NCI-H2107 treated with DMSO at 0.1 percent for 48 hours (cell line): ENCODE measurements at regions not wholly inside any gene's neighbourhood (a gene's known extent, or its start where the extent isn't known, plus 50 kb on each side); places are given as distances from the start of the nearest gene placed in this dataset.

Source experiments
- DNase-seq: peaks from one replicate; lab custom pipeline; 2025; ENCODE audit not compliant: unreplicated experiment; lab: John Stamatoyannopoulos, UW

DNA sequence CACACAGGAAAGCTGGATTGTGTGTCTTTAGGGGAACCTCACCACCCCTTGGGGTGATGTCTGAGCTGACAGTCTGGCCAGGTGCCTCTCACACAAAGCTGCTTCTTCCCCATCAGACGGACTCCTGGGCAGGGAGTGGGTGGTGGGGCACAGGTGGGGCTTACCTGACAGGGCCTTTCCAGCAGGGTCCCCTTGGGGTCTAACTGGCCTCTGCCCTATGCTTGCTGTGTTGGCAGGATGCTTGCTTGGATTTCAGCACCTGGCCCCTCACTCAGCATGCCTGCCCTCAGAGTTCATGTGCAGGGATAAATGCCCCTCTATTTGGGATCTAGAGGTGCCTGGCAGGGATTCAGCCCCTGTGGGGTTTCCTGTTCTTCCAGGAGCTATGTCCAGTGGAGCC is 496.9 kb upstream of the ZMIZ1 start:
- no peak for DNase-seq

DNA sequence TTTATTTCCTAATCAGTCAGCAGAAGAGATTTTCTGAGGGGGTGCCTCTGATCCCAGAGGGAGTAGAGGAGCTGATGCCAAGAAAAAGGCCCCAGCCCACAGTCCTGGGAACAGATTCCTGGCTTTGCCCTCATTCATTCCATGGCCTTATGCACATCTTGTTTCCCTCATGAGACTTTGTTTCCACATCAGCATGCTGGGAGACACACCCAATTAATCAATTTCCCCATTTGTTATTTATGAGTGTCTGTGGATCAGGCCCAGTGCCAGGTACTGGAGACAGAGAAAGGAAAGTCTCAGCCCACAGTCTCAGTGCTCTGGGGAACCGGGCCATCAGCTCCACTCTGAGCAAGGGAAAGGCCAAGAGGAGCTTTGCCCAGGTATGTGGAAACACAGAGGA is 496.2 kb upstream of the ZMIZ1 start:
- DNase-seq = no peak

DNA sequence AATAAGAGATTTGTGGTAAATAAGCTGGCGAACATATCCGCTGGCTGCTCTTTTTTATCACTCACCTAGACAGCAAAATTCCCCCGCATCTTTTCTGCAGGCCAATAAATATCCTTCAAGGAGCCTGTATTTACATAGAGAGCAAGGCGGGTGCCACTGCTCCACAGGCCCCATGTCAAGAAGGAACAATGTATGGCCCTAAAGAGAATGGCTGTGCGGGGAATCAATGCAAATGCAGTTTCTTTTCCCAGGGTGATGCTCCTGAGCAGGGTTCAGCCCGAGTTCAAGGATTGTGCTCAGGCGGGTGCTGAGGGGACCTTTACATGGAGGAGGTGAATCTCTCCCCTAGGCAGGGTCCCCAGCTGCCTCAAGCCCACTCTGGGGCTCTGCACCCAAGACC is 494.2 kb upstream of the ZMIZ1 start:
- no peak for DNase-seq

DNA sequence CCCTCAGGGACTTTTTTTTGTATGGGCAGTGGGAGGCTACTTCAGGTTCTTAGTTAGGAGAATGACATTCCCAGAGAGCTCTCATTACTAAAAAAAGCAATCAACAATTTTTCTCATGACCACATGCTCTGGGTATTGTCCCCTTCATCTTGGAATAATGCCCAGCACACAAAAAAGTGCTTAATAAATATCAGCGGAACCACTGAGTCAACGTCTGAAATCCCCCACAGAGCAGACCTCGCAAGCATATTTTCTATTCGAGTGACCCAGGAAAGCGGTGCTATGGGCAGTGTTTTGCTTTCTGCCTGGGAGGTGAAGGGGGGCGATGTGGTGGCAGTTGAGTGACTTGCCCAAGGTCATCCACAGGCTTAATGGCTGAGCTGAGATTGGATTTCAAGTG is 493.4 kb upstream of the ZMIZ1 start:
- no peak for DNase-seq

DNA sequence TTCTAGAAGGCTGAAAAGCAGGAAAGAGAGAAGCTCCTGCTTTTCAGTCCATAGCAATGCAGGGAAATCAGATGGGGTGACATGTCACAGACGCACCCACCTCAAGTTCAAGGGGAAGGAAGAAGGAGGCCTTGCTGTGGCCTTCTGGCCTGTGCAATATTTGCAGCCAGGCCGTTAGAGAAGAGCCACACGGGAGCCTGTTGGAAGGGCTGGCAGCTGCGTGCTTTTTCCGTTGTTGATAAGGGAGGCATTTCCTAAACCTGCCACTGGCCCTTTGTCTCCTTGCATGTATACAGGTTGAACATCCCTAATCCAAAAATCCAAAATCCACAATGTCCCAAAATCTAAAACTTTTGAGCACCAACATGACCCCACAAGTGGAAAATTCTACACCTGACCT is 492.5 kb upstream of the ZMIZ1 start:
- DNase-seq = no peak

DNA sequence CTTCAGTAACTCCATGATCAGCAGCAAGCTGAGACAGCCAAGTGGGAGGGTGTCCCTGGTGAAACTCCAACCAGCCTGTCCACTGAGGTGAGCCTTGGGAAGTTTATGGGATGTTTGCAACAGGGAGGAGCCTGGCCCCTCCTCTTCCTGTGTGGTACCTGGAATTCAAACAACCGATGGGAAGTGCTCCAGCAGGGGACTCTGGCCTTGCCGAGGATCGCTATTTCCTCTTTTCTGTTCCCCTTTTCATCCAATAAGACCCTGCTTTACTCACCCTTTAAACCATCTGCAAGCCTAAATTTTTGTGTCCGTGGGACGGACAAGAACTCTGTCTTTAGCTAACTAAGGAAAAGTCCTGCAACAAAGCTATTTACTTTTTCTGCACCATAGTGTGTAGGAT is 491.1 kb upstream of the ZMIZ1 start:
- no peak for DNase-seq

DNA sequence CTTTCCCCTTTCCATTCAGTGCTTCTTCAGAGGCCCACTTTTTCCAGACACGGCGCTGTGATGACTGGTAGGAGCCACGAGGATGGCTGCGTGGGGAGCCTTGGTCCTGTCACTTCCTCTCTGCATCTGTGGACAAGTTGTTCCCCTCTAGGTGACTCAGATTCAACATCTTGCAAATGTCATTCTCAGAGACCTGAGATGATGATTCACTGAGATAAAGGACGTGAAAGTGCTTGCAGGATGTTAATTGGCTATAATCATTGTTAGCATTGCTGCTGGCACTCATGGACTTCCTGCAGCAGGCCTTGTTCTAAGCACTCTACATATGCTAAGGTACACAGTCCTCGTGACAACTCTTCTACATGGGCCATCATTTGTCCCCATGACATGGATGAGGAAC is 489.8 kb upstream of the ZMIZ1 start:
- no peak for DNase-seq

DNA sequence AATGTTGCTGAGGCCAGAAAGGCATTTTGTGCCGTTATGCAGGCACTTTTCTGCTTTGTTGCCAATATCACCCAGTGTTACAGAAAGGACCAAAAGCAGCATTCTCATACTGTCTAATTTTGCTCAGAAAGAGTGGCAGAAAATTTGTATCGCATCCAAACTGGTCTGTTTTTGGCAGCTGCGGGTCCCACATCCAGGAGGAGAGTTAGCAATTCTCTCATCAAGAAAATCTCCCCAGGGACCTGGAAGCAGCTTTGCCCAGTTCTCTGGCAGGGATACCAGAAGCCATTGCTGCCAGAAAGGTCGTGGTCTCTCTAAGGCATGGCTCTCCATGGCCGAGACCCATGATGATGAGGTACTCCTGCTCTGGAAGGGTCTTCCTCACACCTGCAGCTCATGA is 489.2 kb upstream of the ZMIZ1 start:
- DNase-seq = no peak

DNA sequence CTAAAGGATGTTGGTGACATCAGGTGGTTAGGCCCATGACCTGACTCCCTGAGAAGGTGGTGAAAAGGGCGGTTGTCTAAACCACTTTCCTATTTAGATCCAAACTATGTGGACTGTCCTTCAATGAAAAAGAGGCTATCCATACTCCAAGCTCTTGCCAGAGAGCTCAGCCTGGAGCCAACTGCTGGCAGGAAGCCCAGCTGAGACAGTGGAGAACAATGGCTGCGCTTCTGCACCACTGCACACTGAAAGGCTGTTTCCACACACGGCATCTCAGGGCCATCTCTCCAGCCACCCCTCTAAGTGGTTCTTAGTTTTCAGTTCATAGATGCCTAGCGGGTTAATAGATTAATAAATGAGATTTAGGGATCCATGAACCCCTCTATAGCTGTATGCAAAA is 488.8 kb upstream of the ZMIZ1 start:
- DNase-seq = peak; percentile 67

DNA sequence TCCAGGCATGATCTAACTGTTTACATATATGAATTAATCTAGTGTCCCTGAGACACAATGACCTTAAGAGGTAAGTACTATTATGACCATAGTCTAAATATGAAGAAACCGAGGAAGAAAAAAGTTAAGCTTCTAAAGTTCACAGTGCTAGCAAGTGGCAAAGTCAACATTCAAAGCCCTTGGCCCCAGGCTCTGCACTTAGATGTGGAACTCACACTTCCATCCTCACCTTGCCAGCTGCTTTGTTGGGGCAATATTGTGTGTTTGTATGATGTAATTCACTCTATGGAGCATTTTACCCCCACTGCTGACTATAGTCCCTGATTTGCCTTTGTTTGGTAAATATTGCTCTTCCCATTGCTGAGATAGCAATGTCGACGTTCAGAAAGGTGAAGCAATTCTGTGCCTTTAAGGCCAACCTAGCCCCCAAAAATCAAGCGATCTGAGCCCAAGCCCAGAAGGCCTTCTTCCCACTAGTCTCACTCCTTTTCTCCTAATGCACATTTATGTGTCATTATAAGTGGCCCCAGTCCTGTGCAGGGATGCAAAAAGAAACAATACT is 487.6 kb upstream of the ZMIZ1 start:
- no peak for DNase-seq

DNA sequence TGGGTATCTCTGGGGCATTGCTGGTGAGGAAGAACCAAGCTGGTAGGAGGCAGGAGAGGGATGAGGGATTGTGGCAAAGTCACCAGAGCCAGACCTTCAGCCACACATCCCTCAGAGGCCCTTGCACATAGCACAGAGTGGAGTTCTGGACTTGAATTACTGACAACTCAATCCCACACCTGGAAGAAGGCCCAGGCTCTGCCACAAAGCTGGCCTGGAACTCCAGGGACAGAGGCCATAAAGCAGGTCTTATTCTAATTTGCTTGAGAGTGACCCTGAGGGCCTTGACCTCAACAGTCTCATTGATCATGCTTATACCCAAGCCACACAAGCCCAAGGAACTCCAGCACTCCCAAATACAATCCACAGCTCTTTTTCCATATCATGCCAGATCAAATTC is 486.2 kb upstream of the ZMIZ1 start:
- DNase-seq = no peak

DNA sequence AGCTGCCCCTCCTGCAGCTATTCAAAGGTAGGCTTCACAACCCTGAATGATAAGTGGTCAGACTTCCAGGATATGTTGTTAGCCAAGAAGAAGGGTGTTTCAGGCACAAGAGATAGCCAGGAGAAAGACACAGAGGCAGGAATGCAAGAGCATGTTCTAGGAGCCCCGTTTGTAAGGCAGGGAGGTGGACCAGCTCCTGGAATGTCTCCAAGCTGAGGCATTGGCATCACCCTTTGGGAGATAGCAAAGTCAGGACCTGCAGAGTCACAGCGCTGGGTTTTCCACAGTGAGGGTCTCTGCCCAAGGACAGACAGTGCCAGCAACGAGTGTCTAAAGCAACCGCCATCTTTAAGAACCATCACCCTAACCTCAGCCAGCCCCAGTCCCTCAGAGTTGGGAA is 484.5 kb upstream of the ZMIZ1 start:
- no peak for DNase-seq

DNA sequence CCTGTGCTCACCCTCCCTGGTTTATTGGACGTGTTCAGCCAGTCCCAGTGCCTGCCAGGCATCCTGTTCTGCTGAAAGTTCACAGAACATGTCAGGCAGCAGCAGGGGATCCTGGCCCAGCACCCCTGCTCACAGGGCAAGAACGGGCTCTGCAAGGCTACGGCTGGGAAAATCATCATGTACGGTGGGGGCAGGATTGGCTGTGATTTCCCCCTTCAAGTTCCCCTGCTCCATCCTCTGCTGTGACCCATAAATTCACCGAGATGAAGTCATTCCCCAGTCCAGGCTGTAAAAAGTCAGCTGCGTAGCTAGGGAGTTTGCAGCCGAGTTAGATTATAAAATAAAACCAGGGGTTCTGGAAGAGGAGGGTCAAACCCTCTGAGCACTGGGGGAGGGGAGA is 484.1 kb upstream of the ZMIZ1 start:
- no peak for DNase-seq

DNA sequence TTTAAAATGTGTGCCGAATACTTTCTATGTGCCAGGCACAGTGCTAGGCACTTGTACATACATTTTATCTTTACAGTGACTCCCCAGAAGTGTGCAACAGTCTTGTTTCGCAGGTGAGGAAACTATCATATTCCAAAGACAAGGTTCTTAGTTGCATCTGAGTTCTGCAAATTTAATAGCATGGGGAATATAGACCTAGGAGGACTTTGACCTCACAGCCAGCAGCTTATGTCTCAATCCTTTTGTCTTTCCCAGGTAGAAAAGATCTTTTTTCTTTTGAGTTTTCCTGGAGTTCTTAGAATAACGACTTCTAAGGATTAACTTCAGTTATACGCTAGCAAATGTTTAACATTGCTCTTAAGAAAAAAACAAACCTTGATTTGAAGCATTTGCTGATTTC is 482.8 kb upstream of the ZMIZ1 start:
- no peak for DNase-seq

DNA sequence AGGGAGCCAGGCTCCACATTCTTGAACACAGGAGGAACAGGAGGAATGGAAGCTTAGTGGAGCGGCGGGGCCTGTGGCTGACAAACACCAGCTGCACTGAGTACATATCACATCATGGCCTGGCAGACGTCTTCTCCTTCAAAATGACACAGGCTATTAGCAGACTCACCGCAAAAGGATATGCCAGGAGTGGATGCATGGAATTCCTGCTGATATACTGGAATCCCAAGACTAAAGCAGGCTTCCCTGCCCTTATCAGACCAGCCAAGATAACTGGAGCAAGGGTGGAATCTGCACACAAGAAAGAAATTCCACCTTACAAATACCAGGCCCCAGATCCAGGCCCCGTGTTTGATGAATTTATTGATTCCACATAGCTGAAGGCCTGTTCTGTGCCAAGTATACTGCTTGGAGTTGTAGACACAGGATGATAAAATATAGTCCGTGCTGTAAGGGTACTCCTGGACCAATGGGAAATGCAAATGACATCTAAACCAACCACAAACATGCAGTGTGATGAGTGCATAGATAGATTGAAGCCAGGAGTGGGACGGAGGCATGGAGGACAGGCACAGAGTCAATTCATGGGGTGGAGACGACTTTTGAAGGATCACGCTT is 480.5 kb upstream of the ZMIZ1 start:
- DNase-seq = no peak

DNA sequence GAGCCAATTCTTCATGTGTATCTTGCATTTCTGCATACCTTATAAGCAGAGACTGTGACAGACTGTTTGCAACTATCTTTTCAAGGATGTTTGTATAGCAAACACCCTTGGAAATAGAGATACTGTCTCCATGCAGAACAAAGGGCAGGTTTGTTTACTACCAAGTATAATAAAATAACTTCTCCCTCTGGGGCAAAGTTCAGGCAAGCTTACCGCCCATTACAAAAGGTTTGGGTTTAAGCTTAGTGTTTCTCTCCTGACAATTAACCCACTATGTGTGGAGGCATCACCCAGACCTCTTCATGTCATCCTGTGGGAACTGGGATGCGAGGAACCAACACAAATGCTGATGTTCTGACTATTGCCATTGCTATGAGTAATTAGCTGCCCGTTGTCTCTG is 479.1 kb upstream of the ZMIZ1 start:
- no peak for DNase-seq

DNA sequence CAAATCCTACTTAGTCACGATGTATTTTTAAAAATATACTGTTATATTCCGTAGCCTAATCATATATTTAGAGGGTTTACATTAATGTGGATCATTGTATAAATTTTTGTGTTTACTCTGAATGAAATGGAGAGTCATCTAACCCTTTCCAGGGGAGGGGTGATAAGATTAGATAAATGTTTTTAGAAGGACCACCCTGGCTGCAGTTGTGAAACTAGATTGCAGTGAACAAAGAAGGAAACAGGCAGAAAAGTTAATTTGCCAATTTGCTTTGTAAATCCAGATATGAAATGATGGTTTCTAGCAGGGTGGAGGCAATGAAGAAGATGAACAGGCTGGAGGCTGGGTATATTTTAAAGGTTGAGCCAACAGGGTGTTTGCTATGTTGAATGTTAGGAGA is 477.7 kb upstream of the ZMIZ1 start:
- no peak for DNase-seq

DNA sequence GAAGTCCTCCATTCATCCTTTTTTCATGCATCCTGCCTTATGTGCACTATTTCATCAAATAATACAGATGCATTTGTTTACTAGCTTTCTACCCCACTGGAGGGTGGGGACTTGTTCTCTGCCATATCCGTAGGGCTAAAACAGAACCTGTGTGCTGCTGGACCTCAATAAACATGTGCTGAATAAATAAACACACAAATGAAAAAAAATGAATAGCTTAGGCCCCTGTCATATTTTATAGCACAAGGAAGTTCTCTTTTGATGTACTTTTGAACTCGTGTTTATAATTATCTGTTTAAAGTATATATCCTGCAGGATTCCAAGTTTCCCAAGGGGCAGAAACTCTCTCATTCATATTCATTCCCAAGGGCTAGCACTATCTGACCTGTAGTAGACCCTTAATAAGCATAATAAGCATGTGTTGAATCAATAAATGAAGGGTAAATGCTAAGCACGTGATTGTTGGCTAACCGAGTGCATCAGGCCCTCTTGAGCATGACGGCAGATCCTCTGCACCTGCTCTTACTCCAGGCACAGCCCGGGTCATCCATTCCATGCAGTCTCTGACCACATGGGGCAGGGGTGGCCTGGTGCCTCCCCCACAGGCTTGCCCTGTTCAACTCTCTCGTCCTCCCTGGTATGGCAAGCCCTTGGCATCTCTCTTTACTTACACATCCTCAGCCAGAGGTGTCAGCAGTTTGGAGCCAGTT is 474.1 kb upstream of the ZMIZ1 start:
- no peak for DNase-seq

DNA sequence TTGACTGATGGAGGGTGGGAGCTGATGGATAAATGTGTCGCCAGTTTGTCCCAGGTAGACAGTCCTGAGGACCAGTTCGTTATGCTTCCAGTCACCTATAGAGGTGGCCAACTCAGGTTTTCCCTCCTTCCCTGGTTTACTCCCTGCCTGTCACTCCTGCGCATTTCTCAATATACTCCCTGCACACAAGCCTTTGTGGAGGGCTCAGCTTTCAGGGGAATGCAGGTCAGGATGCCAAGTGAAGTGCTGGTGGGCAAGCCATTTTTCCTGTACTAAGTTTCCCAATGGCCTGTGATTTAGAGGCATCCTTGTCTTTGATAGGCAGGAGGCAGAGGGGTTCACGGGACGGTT is 473.5 kb upstream of the ZMIZ1 start:
- no peak for DNase-seq

DNA sequence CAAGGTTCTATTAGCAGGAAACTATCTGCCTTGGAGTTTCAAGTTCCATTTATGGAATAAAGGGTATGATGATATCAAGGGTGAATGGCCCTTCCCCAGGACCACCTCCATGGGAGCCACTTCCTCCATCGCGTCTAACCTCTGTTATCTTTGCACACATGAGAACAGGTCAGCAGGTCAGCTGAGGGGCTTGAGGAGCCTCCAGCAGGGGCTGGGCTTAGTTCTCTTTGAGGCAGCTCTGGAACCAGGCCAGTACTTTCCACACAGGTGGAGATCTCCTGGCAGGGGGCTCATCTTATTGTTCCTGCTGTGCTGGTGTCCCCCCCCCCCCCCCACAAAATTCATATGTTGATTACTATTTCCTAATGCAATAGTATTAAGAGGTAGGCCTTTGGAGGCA is 472.2 kb upstream of the ZMIZ1 start:
- DNase-seq = no peak

DNA sequence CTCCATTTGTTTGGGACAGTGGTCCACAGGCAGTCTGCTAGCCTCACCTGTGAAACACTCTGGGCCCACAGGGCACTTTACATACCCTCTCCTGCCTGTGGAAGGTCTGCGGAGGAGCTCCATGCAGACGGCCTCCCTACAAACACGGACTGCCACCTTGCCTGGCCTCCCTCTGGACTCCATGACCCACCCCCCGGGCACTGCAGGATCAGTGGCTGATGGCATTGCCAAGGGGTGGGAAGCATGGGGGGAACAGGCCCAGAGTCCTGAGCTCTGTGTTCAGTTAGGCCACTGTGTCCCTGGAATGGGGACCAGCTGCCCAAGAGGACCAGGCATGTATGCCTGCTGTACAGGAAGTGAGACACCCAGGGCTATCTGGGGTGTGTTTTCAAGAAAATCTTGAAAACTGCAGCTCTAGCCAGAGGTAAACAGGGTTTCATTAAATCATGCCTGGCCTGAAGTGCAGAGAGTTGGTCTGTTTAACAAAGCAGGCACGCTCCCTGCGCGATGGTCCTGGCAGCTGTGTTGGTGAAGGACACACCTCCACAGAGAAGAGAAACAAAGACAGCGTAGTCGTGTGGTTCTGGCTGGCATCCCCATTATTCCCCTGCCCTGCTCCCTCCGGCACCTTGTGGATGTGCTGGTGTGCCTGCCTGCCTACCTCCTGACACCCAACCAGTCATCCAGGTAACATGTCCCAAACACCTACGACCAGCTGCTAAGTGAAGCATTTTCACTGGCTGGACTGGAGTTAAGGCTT is 470.8 kb upstream of the ZMIZ1 start:
- DNase-seq = peak; percentile 34

DNA sequence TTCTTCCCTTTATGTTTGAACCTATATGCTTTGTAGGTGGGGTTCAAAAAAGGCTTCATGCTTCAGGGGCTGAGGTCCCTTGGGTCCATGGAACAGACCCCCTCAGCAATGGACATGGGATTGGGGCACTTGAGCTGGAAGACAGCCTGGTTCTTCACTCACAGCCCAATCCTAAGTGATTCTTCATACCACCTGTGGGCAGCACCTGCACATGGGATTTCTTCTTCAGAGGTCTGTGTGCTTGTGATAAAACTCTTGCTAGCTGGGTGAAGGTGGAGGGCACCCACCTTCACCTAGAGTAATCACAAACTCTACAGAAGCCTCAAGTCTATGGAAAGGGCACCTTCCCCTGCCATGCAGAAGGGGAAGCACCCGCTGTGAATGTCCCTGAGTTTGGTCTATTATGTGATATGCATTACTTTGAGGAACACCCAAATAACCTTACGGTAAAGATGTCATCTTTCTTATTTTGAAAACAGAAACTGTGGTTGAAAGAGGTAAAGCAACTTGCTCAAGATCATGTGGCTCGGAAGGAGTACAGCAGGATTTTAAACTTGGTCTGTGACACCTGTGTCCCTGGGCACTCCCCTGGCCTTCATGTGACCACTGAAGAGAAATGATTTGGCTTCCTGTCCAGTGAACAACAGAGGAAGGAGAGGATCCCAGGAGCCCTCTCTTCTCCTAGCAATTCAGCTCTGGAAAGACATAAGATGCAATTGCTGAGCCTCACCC is 469.5 kb upstream of the ZMIZ1 start:
- DNase-seq = no peak
